ENCODE measurements at regions not wholly inside any gene's neighbourhood (a gene's known extent, or its start where the extent isn't known, plus 50 kb on each side); places are given as distances from the start of the nearest gene placed in this dataset.

GRCh38 chr12:125696054-125696453 is 630.8 kb downstream of the AACS start:
- no peak for DNase-seq (ENCODE audit: low spot score, unreplicated experiment)
- Mint-ChIP-seq H3K27me3 (peaks cover 40% of the 10 kb centered on the region), H3K9me3 (ENCODE audit: low read depth) (no peaks in the 10 kb centered on the region), H3K4me1 (ENCODE audit: low read depth) (no peaks in the 10 kb centered on the region), H3K27ac (no peak overlapping the region), H3K4me3 (ENCODE audit: low read depth) (no peak overlapping the region), H3K36me3 (ENCODE audit: insufficient read depth) (no peaks in the 10 kb centered on the region)
- TF ChIP-seq, protein P1, sequence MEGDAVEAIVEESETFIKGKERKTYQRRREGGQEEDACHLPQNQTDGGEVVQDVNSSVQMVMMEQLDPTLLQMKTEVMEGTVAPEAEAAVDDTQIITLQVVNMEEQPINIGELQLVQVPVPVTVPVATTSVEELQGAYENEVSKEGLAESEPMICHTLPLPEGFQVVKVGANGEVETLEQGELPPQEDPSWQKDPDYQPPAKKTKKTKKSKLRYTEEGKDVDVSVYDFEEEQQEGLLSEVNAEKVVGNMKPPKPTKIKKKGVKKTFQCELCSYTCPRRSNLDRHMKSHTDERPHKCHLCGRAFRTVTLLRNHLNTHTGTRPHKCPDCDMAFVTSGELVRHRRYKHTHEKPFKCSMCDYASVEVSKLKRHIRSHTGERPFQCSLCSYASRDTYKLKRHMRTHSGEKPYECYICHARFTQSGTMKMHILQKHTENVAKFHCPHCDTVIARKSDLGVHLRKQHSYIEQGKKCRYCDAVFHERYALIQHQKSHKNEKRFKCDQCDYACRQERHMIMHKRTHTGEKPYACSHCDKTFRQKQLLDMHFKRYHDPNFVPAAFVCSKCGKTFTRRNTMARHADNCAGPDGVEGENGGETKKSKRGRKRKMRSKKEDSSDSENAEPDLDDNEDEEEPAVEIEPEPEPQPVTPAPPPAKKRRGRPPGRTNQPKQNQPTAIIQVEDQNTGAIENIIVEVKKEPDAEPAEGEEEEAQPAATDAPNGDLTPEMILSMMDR (IDR thresholded peaks at IDR 0.05; ENCODE audit: unreplicated experiment), result no peak

- no peak for DNase-seq (ENCODE audit: low spot score, unreplicated experiment)
- Mint-ChIP-seq H3K27ac (no peak overlapping the region), H3K9me3 (ENCODE audit: low read depth) (peaks cover 10% of the 10 kb centered on the region), H3K4me3 (ENCODE audit: low read depth) (no peak overlapping the region), H3K36me3 (ENCODE audit: insufficient read depth) (no peaks in the 10 kb centered on the region), H3K4me1 (ENCODE audit: low read depth) (no peaks in the 10 kb centered on the region), H3K27me3 (peaks cover 6% of the 10 kb centered on the region)
- TF ChIP-seq, protein P1 (IDR thresholded peaks at IDR 0.05; ENCODE audit: unreplicated experiment), result no peak
Observed at GRCh38 chr12:125704803-125705202, 639.6 kb downstream of the AACS start.

DNA sequence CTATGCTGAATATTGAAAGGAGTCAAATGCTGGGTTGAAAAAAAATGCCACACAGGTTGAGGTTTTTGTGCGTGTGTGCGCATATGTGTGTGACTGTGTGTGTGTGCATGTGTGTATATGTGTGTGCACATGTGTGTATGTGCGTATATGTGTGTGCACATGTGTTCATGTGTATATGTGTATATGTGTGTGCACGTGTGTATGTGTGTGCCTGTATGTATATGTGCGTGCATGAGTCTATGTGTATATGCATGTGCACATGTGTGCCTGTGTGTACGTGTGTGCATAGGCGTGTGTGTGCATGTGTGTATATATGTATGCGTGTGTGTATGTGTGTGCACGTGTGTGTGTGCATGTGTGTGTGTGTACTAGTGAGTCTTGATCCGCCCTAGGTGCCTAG is 655.7 kb downstream of the AACS start:
- Mint-ChIP-seq H3K27me3 (peaks cover 2% of the 10 kb centered on the region), H3K36me3 (ENCODE audit: insufficient read depth) (peaks cover 5% of the 10 kb centered on the region), H3K27ac (no peak overlapping the region), H3K4me3 (ENCODE audit: low read depth) (no peak overlapping the region), H3K4me1 (ENCODE audit: low read depth) (no peaks in the 10 kb centered on the region), H3K9me3 (ENCODE audit: low read depth) (peaks cover 14% of the 10 kb centered on the region)
- no peak for DNase-seq (ENCODE audit: low spot score, unreplicated experiment)
- TF ChIP-seq, protein P1 (IDR thresholded peaks at IDR 0.05; ENCODE audit: unreplicated experiment), result no peak

DNA sequence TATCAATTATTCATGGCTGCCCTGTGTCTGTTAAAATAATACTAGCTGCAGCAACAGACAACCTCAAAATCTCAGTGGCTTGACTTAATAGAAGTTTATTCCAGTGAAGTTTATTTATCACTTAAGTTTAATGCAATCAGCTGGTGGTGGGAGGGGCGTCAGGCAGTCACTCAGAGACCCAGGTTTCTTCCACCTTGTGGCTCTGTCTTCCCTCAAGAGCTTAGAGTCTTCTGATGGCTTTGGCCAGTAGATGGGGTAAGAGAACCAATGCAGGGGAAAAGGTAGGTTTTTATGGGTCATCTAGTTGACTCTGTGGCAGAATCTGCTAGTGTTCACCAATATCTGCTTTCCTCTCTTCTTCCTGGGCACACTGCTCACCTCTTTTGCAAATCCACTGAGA is 668.9 kb downstream of the AACS start:
- Mint-ChIP-seq H3K4me3 (ENCODE audit: low read depth) (no peak overlapping the region), H3K9me3 (ENCODE audit: low read depth) (peaks cover 12% of the 10 kb centered on the region), H3K27ac (no peak overlapping the region), H3K27me3 (no peaks in the 10 kb centered on the region), H3K4me1 (ENCODE audit: low read depth) (no peaks in the 10 kb centered on the region), H3K36me3 (ENCODE audit: insufficient read depth) (no peaks in the 10 kb centered on the region)
- TF ChIP-seq, protein P1 (IDR thresholded peaks at IDR 0.05; ENCODE audit: unreplicated experiment), result no peak
- no peak for DNase-seq (ENCODE audit: low spot score, unreplicated experiment)

- TF ChIP-seq, protein P1 (IDR thresholded peaks at IDR 0.05; ENCODE audit: unreplicated experiment), result no peak
- Mint-ChIP-seq H3K27ac (no peak overlapping the region), H3K36me3 (ENCODE audit: insufficient read depth) (no peaks in the 10 kb centered on the region), H3K4me1 (ENCODE audit: low read depth) (no peaks in the 10 kb centered on the region), H3K9me3 (ENCODE audit: low read depth) (peaks cover 18% of the 10 kb centered on the region), H3K27me3 (peaks cover 8% of the 10 kb centered on the region), H3K4me3 (ENCODE audit: low read depth) (no peak overlapping the region)
- no peak for DNase-seq (ENCODE audit: low spot score, unreplicated experiment)
Observed at GRCh38 chr12:125738211-125738610, 673.0 kb downstream of the AACS start.

Measured in progenitor cell of endocrine pancreas (in vitro differentiated cells).